Mesenchymal stem cell (in vitro differentiated cells and primary cell): ENCODE measurements at regions not wholly inside any gene's neighbourhood (a gene's known extent, or its start where the extent isn't known, plus 50 kb on each side); places are given as distances from the start of the nearest gene placed in this dataset.
"Not testable (repeated sequence)": the region's sequence is repeated elsewhere in the genome, so short reads cannot be mapped to it uniquely, and the experiment has no call there.

ENCODE experiments used
- DNase-seq: peaks from one replicate; pipeline ENCODE4 v3.0.0-alpha.2; 2013
- H2AFZ ChIP-seq: one replicate; pipeline ENCODE4 v1.6.1; 2013; ENCODE audit warnings: low read depth, mild to moderate bottlenecking, control low read depth, inconsistent platforms, low read length, moderate library complexity
- H2AK5ac ChIP-seq: 2 replicates; pipeline ENCODE4 v1.6.1; 2013; ENCODE audit warnings: low read length, moderate library complexity, mild to moderate bottlenecking, inconsistent platforms; ENCODE audit not compliant: severe bottlenecking
- H2BK120ac ChIP-seq: one replicate; pipeline ENCODE4 v1.6.1; 2013; ENCODE audit warnings: low read depth, mild to moderate bottlenecking, inconsistent platforms, low read length, moderate library complexity
- H2BK12ac ChIP-seq, 2 experiments: one replicate each; pipeline ENCODE4 v1.6.1; 2013; ENCODE audit warnings: inconsistent platforms in 2 of 2, low read length in 2 of 2, mild to moderate bottlenecking in 2 of 2, moderate library complexity in 2 of 2, control low read depth in 1 of 2
- H2BK15ac ChIP-seq: one replicate; pipeline ENCODE4 v1.6.1; 2013; ENCODE audit warnings: mild to moderate bottlenecking, low read depth, inconsistent platforms; ENCODE audit not compliant: poor library complexity, severe bottlenecking
- H2BK5ac ChIP-seq: 2 replicates; pipeline ENCODE4 v1.6.1; 2013; ENCODE audit warnings: low read depth, mild to moderate bottlenecking, low read length, control low read depth, inconsistent platforms; ENCODE audit not compliant: poor library complexity, severe bottlenecking
- H3K14ac ChIP-seq, 2 experiments: one replicate each; pipeline ENCODE4 v1.6.1; 2013; ENCODE audit warnings: inconsistent platforms in 2 of 2, low read length in 2 of 2, control low read depth in 1 of 2, mild to moderate bottlenecking in 1 of 2, moderate library complexity in 1 of 2
- H3K18ac ChIP-seq, 2 experiments: one replicate each; pipeline ENCODE4 v1.6.1; 2013; ENCODE audit warnings: inconsistent platforms in 2 of 2, low read length in 2 of 2, control low read depth in 1 of 2, low read depth in 1 of 2, mild to moderate bottlenecking in 1 of 2
- H3K23ac ChIP-seq, 2 experiments: one replicate each; pipeline ENCODE4 v1.6.1; 2013; ENCODE audit warnings: inconsistent platforms in 2 of 2, low read length in 2 of 2, mild to moderate bottlenecking in 2 of 2, moderate library complexity in 2 of 2, control low read depth in 1 of 2
- H3K27ac ChIP-seq: 2 replicates; pipeline ENCODE4 v1.5.1; 2013; ENCODE audit warnings: mild to moderate bottlenecking, moderate library complexity, low read length, control low read depth, inconsistent platforms; ENCODE audit not compliant: poor library complexity, severe bottlenecking
- H3K27me3 ChIP-seq, 2 experiments: 2 replicates each; pipeline versions ENCODE4 v1.6.1 to v1.7.0; 2013; ENCODE audit warnings: low read length in 2 of 2, mild to moderate bottlenecking in 2 of 2, moderate library complexity in 2 of 2, control low read depth in 1 of 2, inconsistent platforms in 1 of 2; ENCODE audit not compliant: control insufficient read depth in 1 of 2, insufficient read depth in 1 of 2
- H3K36me3 ChIP-seq, 2 experiments: 2 replicates each; pipeline versions ENCODE4 v1.6.1 to v1.7.0; 2013; ENCODE audit warnings: low read length in 2 of 2, control low read depth in 1 of 2, inconsistent platforms in 1 of 2, low read depth in 1 of 2, mild to moderate bottlenecking in 1 of 2; ENCODE audit not compliant: insufficient read depth in 2 of 2, control insufficient read depth in 1 of 2
- H3K4ac ChIP-seq, 2 experiments: one replicate each; pipeline ENCODE4 v1.6.1; 2013; ENCODE audit warnings: inconsistent platforms in 2 of 2, low read length in 2 of 2, mild to moderate bottlenecking in 2 of 2, moderate library complexity in 2 of 2, control low read depth in 1 of 2, low read depth in 1 of 2
- H3K4me1 ChIP-seq: 2 replicates; pipeline ENCODE4 v1.6.1; 2013; ENCODE audit warnings: low read depth, low read length, control low read depth; ENCODE audit not compliant: control insufficient read depth, insufficient read depth
- H3K4me2 ChIP-seq: 2 replicates; pipeline ENCODE4 v1.6.1; 2013; ENCODE audit warnings: low read length, mild to moderate bottlenecking, inconsistent platforms; ENCODE audit not compliant: poor library complexity, severe bottlenecking
- H3K4me3 ChIP-seq, 2 experiments: 2 replicates each; pipeline versions ENCODE4 v1.5.1 to v1.7.0; 2013; ENCODE audit warnings: low read length in 2 of 2, mild to moderate bottlenecking in 2 of 2, control low read depth in 1 of 2, low read depth in 1 of 2; ENCODE audit not compliant: insufficient read depth in 1 of 2
- H3K79me1 ChIP-seq: replicated peaks from 2 replicates; pipeline ENCODE4 v1.6.1; 2013; ENCODE audit warnings: mild to moderate bottlenecking, control low read depth, low read length, inconsistent platforms; ENCODE audit not compliant: poor library complexity, severe bottlenecking
- H3K9ac ChIP-seq: 2 replicates; pipeline ENCODE4 v1.7.0; 2013; ENCODE audit warnings: mild to moderate bottlenecking, low read length, moderate library complexity
- H3K9me3 ChIP-seq: 2 replicates; pipeline ENCODE4 v1.7.0; 2013; ENCODE audit warnings: mild to moderate bottlenecking, low read length; ENCODE audit not compliant: control insufficient read depth
- H4K8ac ChIP-seq: one replicate; pipeline ENCODE4 v1.6.1; 2013; ENCODE audit warnings: inconsistent platforms, mild to moderate bottlenecking, low read length, moderate library complexity
- H4K91ac ChIP-seq: one replicate; pipeline ENCODE4 v1.6.1; 2013; ENCODE audit warnings: mild to moderate bottlenecking, low read length, inconsistent platforms
- WGBS: methylation state at CpG from one replicate; pipeline ENCODE4 v1.1.7; 2013; ENCODE audit warnings: mixed read lengths; 5-methylcytosine and 5-hydroxymethylcytosine counted together

DNA sequence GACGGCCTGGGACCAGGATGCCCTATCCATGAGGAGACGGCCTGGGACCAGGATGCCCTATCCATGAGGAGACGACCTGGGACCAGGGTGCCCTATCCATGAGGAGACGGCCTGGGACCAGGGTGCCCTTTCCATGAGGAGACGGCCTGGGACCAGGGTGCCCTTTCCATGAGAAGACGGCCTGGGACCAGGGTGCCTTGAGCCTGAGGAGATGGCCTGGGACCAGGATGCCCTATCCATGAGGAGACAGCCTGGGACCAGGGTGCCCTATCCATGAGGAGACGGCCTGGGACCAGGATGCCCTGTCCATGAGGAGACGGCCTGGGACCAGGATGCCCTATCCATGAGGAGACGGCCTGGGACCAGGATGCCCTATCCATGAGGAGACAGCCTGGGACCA is 58.6 kb upstream of the VIPR2 start:
- H3K4me1 ChIP-seq, H2BK12ac ChIP-seq, H3K18ac ChIP-seq, H3K27me3 ChIP-seq, H3K4me2 ChIP-seq, H4K91ac ChIP-seq, H3K9me3 ChIP-seq, H3K4ac ChIP-seq, H3K9ac ChIP-seq, H3K14ac ChIP-seq, H2BK15ac ChIP-seq, H3K27ac ChIP-seq, H2AFZ ChIP-seq, H2BK120ac ChIP-seq, H3K36me3 ChIP-seq, H3K79me1 ChIP-seq, H4K8ac ChIP-seq, H3K23ac ChIP-seq, DNase-seq, H2BK5ac ChIP-seq, H2AK5ac ChIP-seq, H3K4me3 ChIP-seq: not testable (repeated sequence)
- 77% methylated on average over 8 of the region's 9 CpGs for WGBS

DNA sequence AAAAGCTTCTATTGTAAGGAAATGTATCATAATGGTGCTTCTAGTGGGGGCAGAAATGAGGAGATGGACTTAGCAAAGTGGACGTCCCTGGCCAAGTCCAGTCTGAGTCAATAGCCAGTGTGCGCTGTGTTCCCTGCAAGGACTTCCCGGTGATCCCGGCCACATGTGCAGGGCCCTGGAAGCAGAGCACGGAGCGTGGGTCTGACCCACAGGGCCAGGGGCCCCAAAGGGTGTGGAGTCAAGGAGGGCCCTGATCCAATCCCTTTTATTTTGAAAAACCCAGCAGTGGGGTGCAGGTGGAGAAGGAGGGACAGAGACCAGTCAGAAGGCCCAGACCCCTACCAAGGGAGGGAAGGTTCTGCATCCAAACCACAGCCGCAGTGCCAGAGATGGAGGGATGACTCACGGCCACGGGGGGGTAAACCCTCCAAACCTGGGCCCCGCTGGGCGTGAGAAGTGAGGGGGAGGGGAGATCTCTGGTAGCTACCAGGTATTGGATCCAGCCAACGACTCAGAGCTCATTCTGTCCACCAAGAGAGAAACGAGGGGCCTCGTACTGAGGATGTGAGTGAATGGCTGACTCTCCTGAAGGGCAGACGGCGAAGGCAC is 57.2 kb upstream of the VIPR2 start:
- Histone ChIP-seq H2BK120ac (no peak overlapping the region), H2BK5ac (no peak overlapping the region), H2BK15ac (no peak overlapping the region), H3K27me3 (no peaks in the 10 kb centered on the region), H3K36me3 (no peaks in the 10 kb centered on the region), H3K23ac (no peak overlapping the region), H3K4me3 (no peak overlapping the region), H3K4me2 (no peak overlapping the region), H3K27ac (no peak overlapping the region), H3K79me1 (no peaks in the 10 kb centered on the region), H3K4me1 (no peaks in the 10 kb centered on the region), H4K91ac (no peak overlapping the region), H3K9ac (no peak overlapping the region), H2BK12ac (no peak overlapping the region), H2AK5ac (no peak overlapping the region), H2AFZ (no peak overlapping the region), H3K4ac (no peak overlapping the region), H4K8ac (no peak overlapping the region), H3K14ac (no peak overlapping the region), H3K9me3 (no peaks in the 10 kb centered on the region), H3K18ac (no peak overlapping the region)
- no peak for DNase-seq
- WGBS, result 79% methylated on average over 13 of the region's 16 CpGs

DNA sequence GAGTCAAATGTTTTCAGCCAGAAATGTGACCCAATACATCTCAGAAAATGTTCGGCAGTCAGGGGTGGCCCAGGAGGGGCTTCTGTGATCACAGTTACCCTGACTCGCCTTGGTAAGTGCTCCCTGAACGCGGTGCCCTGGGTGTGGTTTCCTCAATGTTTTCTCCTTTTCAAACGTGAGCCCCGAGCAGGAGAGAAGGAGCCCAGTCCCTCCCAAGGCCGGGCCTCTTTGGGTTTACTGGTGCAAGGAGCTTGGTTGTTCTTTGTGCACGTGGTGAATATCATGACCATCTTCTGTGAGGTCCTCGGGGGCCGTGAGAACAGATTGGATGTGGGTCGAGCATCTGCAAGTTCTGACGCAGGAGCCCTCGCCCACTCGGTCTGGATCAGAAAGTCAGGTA is 55.8 kb upstream of the VIPR2 start:
- no peaks in the 10 kb centered on the region for H3K9me3 ChIP-seq
- no peaks in the 10 kb centered on the region for H3K36me3 ChIP-seq
- H2AK5ac ChIP-seq, result no peak overlapping the region
- H3K27me3 ChIP-seq, result no peaks in the 10 kb centered on the region
- H3K4me3 ChIP-seq, result no peak overlapping the region
- WGBS, result 80% methylated on average over 14 of the region's 14 CpGs
- no peak overlapping the region for H3K27ac ChIP-seq
- no peak overlapping the region for H3K14ac ChIP-seq
- no peak overlapping the region for H2BK12ac ChIP-seq
- H3K9ac ChIP-seq, result no peak overlapping the region
- no peak overlapping the region for H4K91ac ChIP-seq
- no peak overlapping the region for H2BK120ac ChIP-seq
- H3K4me1 ChIP-seq, result no peaks in the 10 kb centered on the region
- no peak overlapping the region for H3K4ac ChIP-seq
- no peak overlapping the region for H3K18ac ChIP-seq
- H2AFZ ChIP-seq, result no peak overlapping the region
- no peak overlapping the region for H4K8ac ChIP-seq
- DNase-seq, result no peak
- H3K79me1 ChIP-seq, result no peaks in the 10 kb centered on the region
- no peak overlapping the region for H3K4me2 ChIP-seq
- no peak overlapping the region for H3K23ac ChIP-seq
- H2BK15ac ChIP-seq, result no peak overlapping the region
- H2BK5ac ChIP-seq, result no peak overlapping the region

DNA sequence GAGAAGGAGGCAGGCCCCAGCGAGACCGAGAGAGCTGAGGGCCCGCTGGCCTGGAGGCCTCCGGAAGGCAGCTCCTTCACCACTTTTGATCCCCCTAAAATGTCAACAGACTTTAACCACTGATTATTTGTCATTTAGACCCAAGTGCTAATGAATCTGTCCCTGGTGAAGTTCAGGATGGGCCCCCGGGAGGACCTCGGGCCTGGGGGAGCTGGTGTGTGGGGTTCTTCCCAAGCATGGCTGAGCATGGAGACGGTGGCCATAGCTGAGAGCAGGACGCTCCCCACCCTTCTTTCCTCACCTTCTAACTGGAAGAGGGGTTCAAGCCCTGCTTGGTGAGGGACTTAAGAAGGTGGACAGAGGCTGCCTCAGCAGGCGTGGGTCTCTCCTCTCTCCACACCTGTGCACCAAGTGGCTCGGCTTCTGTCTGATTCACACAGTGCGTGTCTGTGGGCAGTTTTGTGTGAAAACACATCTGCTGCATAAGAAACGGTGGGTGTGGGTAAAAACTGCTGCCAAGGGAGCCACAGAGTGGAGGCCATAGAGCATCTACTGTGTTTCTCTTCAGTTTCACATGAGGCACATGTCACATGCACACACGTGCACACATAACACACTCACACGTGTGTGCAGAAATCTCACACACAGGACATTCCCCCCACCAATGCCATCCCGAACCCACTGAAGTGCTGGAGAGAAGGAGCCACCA is 53.5 kb upstream of the VIPR2 start:
- no peak overlapping the region for H4K91ac ChIP-seq
- no peak overlapping the region for H3K18ac ChIP-seq
- no peak overlapping the region for H3K14ac ChIP-seq
- no peak overlapping the region for H3K9ac ChIP-seq
- no peak overlapping the region for H3K23ac ChIP-seq
- H2AK5ac ChIP-seq, result no peak overlapping the region
- no peak overlapping the region for H2AFZ ChIP-seq
- H3K79me1 ChIP-seq, result no peaks in the 10 kb centered on the region
- H2BK15ac ChIP-seq, result no peak overlapping the region
- no peak overlapping the region for H3K27ac ChIP-seq
- H3K4ac ChIP-seq, result no peak overlapping the region
- H2BK5ac ChIP-seq, result no peak overlapping the region
- H4K8ac ChIP-seq, result no peak overlapping the region
- H2BK12ac ChIP-seq, result no peak overlapping the region
- WGBS, result 74% methylated on average over 12 of the region's 15 CpGs
- no peak overlapping the region for H2BK120ac ChIP-seq
- H3K36me3 ChIP-seq, result no peaks in the 10 kb centered on the region
- no peaks in the 10 kb centered on the region for H3K27me3 ChIP-seq
- H3K4me3 ChIP-seq, result no peak overlapping the region
- H3K9me3 ChIP-seq, result no peaks in the 10 kb centered on the region
- DNase-seq, result no peak
- no peaks in the 10 kb centered on the region for H3K4me1 ChIP-seq
- H3K4me2 ChIP-seq, result no peak overlapping the region
